HG03280 (cell line): ENCODE measurements at regions not wholly inside any gene's neighbourhood (a gene's known extent, or its start where the extent isn't known, plus 50 kb on each side); places are given as distances from the start of the nearest gene placed in this dataset.

ENCODE experiments used
- ATAC-seq: cut with Tn5 transposase; IDR thresholded peaks from one replicate; pipeline ENCODE4 v1.9.1; 2021; ENCODE audit warnings: mild to moderate bottlenecking, moderate library complexity; ENCODE audit not compliant: unreplicated experiment

- ATAC-seq: no peak
Observed at GRCh38 chr13:80133631-80134261, 207.2 kb downstream of the SPRY2 start.

- ATAC-seq: no peak
Observed at GRCh38 chr13:80132741-80133601, 208.0 kb downstream of the SPRY2 start.

- ATAC-seq: no peak
Observed at GRCh38 chr13:80131204-80131603, 209.7 kb downstream of the SPRY2 start.

- no peak for ATAC-seq
Observed at GRCh38 chr13:80126389-80127068, 214.4 kb downstream of the SPRY2 start.

- no peak for ATAC-seq
Observed at GRCh38 chr13:80123945-80124344, 217.0 kb downstream of the SPRY2 start.

- ATAC-seq: no peak
Observed at GRCh38 chr13:80121038-80121437, 219.9 kb downstream of the SPRY2 start.

- no peak for ATAC-seq
Observed at GRCh38 chr13:80118506-80118905, 222.4 kb downstream of the SPRY2 start.

- ATAC-seq: no peak
Observed at GRCh38 chr13:80118099-80118498, 222.8 kb downstream of the SPRY2 start.

GRCh38 chr13:80117515-80117914 lies 223.4 kb downstream of the SPRY2 start:
- ATAC-seq: no peak

GRCh38 chr13:80116107-80116506 lies 224.8 kb downstream of the SPRY2 start:
- ATAC-seq: no peak

- no peak for ATAC-seq
Observed at GRCh38 chr13:80115616-80116015, 225.3 kb downstream of the SPRY2 start.

GRCh38 chr13:80113714-80114454 lies 227.0 kb downstream of the SPRY2 start:
- no peak for ATAC-seq

- no peak for ATAC-seq
Observed at GRCh38 chr13:80109303-80109702, 231.6 kb downstream of the SPRY2 start.

- no peak for ATAC-seq
Observed at GRCh38 chr13:80105350-80105749, 235.6 kb downstream of the SPRY2 start.

- no peak for ATAC-seq
Observed at GRCh38 chr13:80101040-80101439, 239.9 kb downstream of the SPRY2 start.

- ATAC-seq: no peak
Observed at GRCh38 chr13:80100636-80101035, 240.3 kb downstream of the SPRY2 start.

- no peak for ATAC-seq
Observed at GRCh38 chr13:80097561-80097960, 243.4 kb downstream of the SPRY2 start.

- ATAC-seq: no peak
Observed at GRCh38 chr13:80096383-80096782, 244.5 kb downstream of the SPRY2 start.

GRCh38 chr13:80094526-80094925 lies 246.4 kb downstream of the SPRY2 start:
- no peak for ATAC-seq

- no peak for ATAC-seq
Observed at GRCh38 chr13:80093888-80094287, 247.0 kb downstream of the SPRY2 start.

GRCh38 chr13:80086304-80086721 lies 254.6 kb downstream of the SPRY2 start:
- ATAC-seq: no peak
